GM12891 (cell line): ENCODE measurements at regions not wholly inside any gene's neighbourhood (a gene's known extent, or its start where the extent isn't known, plus 50 kb on each side); places are given as distances from the start of the nearest gene placed in this dataset.

Experiments
- PAX5 ChIP-seq: IDR thresholded peaks from 2 replicates; pipeline ENCODE4 v1.6.1; 2011; ENCODE audit warnings: low read length, moderate library complexity, mild to moderate bottlenecking; ENCODE audit not compliant: insufficient read depth, severe bottlenecking
- POLR2A ChIP-seq: IDR thresholded peaks from 2 replicates; pipeline ENCODE4 v1.6.1; 2011; ENCODE audit warnings: low read depth, low read length, control low read depth
- POLR2AphosphoS5 ChIP-seq: IDR thresholded peaks from 2 replicates; pipeline ENCODE4 v1.6.1; 2011; ENCODE audit warnings: low read depth, low read length, control low read depth
- SPI1 ChIP-seq: IDR thresholded peaks from 2 replicates; pipeline ENCODE4 v1.6.1; 2011; ENCODE audit warnings: low read depth, low read length, control low read depth
- TAF1 ChIP-seq: IDR thresholded peaks from 2 replicates; pipeline ENCODE4 v1.6.1; 2011; ENCODE audit warnings: low read depth, low read length, control low read depth

GRCh38 chr19:30118221-30118620 is 176.2 kb downstream of the URI1 start:
- no peak for TF ChIP-seq POLR2A
- TF ChIP-seq POLR2AphosphoS5 = no peak
- no peak for TF ChIP-seq SPI1
- no peak for TF ChIP-seq TAF1
- TF ChIP-seq PAX5 = no peak
